NCI-H1092 (cell line): ENCODE measurements at regions not wholly inside any gene's neighbourhood (a gene's known extent, or its start where the extent isn't known, plus 50 kb on each side); places are given as distances from the start of the nearest gene placed in this dataset.
A peak's percentile ranks its signal among the peaks of the same experiment; 100 is the strongest.
"Not testable (repeated sequence)": the region's sequence is repeated elsewhere in the genome, so short reads cannot be mapped to it uniquely, and the experiment has no call there.

ENCODE experiments used
- DNase-seq: peaks from one replicate; lab custom pipeline; 2025; lab: John Stamatoyannopoulos, UW

GRCh38 chr7:69087281-69087680 lies 511.0 kb upstream of the AUTS2 start:
- not testable (repeated sequence) for DNase-seq

- DNase-seq, result no peak
Measured at GRCh38 chr7:69088185-69088584, 510.1 kb upstream of the AUTS2 start.

- DNase-seq, result no peak
Measured at GRCh38 chr7:69090936-69091335, 507.3 kb upstream of the AUTS2 start.

- DNase-seq, result no peak
Measured at GRCh38 chr7:69091521-69091920, 506.8 kb upstream of the AUTS2 start.

- no peak for DNase-seq
Measured at GRCh38 chr7:69095127-69095526, 503.1 kb upstream of the AUTS2 start.

- DNase-seq, result no peak
Measured at GRCh38 chr7:69095649-69096048, 502.6 kb upstream of the AUTS2 start.

GRCh38 chr7:69104023-69104422 lies 494.3 kb upstream of the AUTS2 start:
- no peak for DNase-seq

- DNase-seq, result no peak
Measured at GRCh38 chr7:69105092-69105491, 493.2 kb upstream of the AUTS2 start.

GRCh38 chr7:69105981-69106380 lies 492.3 kb upstream of the AUTS2 start:
- DNase-seq, result no peak

- not testable (repeated sequence) for DNase-seq
Measured at GRCh38 chr7:69106449-69106848, 491.8 kb upstream of the AUTS2 start.

GRCh38 chr7:69106946-69107345 lies 491.3 kb upstream of the AUTS2 start:
- DNase-seq, result not testable (repeated sequence)

GRCh38 chr7:69108097-69108496 lies 490.2 kb upstream of the AUTS2 start:
- DNase-seq, result no peak

- peak; percentile 43 for DNase-seq
Measured at GRCh38 chr7:69109246-69109645, 489.0 kb upstream of the AUTS2 start.

GRCh38 chr7:69109879-69110278 lies 488.4 kb upstream of the AUTS2 start:
- DNase-seq, result no peak

GRCh38 chr7:69110450-69111050 lies 487.7 kb upstream of the AUTS2 start:
- no peak for DNase-seq

GRCh38 chr7:69114374-69114773 lies 483.9 kb upstream of the AUTS2 start:
- DNase-seq, result no peak

- no peak for DNase-seq
Measured at GRCh38 chr7:69115788-69116187, 482.5 kb upstream of the AUTS2 start.

GRCh38 chr7:69116196-69116595 lies 482.1 kb upstream of the AUTS2 start:
- DNase-seq, result not testable (repeated sequence)

GRCh38 chr7:69122953-69123352 lies 475.3 kb upstream of the AUTS2 start:
- DNase-seq, result no peak

GRCh38 chr7:69126896-69127479 lies 471.3 kb upstream of the AUTS2 start:
- DNase-seq, result no peak

- no peak for DNase-seq
Measured at GRCh38 chr7:69129524-69129923, 468.8 kb upstream of the AUTS2 start.

GRCh38 chr7:69129951-69130350 lies 468.3 kb upstream of the AUTS2 start:
- DNase-seq, result no peak

- DNase-seq, result no peak
Measured at GRCh38 chr7:69130396-69130795, 467.9 kb upstream of the AUTS2 start.

GRCh38 chr7:69134316-69134715 lies 464.0 kb upstream of the AUTS2 start:
- no peak for DNase-seq
